HG03039 (cell line): ENCODE measurements at regions not wholly inside any gene's neighbourhood (a gene's known extent, or its start where the extent isn't known, plus 50 kb on each side); places are given as distances from the start of the nearest gene placed in this dataset.

Source experiments
- ATAC-seq: cut with Tn5 transposase; IDR thresholded peaks from one replicate; pipeline ENCODE4 v1.9.1; 2021; ENCODE audit warnings: mild to moderate bottlenecking, moderate library complexity; ENCODE audit not compliant: unreplicated experiment

- no peak for ATAC-seq
Observed at GRCh38 chr6:110033101-110033500, 55.0 kb downstream of the GPR6 start.

- no peak for ATAC-seq
Observed at GRCh38 chr6:110033749-110034666, 55.9 kb downstream of the GPR6 start.

GRCh38 chr6:110034667-110035036 lies 56.5 kb downstream of the GPR6 start:
- no peak for ATAC-seq

- no peak for ATAC-seq
Observed at GRCh38 chr6:110035321-110035720, 57.2 kb downstream of the GPR6 start.

- ATAC-seq: no peak
Observed at GRCh38 chr6:110036408-110037302, 58.5 kb downstream of the GPR6 start.

GRCh38 chr6:110037726-110038295 lies 59.7 kb downstream of the GPR6 start:
- no peak for ATAC-seq

- ATAC-seq: peak; percentile 69
Observed at GRCh38 chr6:110039364-110039980, 61.4 kb downstream of the GPR6 start.

GRCh38 chr6:110039981-110040383 lies 61.9 kb downstream of the GPR6 start:
- ATAC-seq: peak; percentile 43

- no peak for ATAC-seq
Observed at GRCh38 chr6:110040716-110041115, 62.6 kb downstream of the GPR6 start.

GRCh38 chr6:110041126-110041525 lies 63.0 kb downstream of the GPR6 start:
- no peak for ATAC-seq

- ATAC-seq: no peak
Observed at GRCh38 chr6:110041830-110042229, 63.7 kb downstream of the GPR6 start.

GRCh38 chr6:110042670-110043296 lies 64.7 kb downstream of the GPR6 start:
- ATAC-seq: no peak

GRCh38 chr6:110043366-110043994 lies 65.4 kb downstream of the GPR6 start:
- ATAC-seq: no peak

- no peak for ATAC-seq
Observed at GRCh38 chr6:110044096-110044495, 66.0 kb downstream of the GPR6 start.

- no peak for ATAC-seq
Observed at GRCh38 chr6:110044622-110045021, 66.5 kb downstream of the GPR6 start.

GRCh38 chr6:110048221-110048875 lies 70.2 kb downstream of the GPR6 start:
- ATAC-seq: no peak

GRCh38 chr6:110049696-110050439 lies 71.8 kb downstream of the GPR6 start:
- no peak for ATAC-seq
